ENCODE measurements at regions not wholly inside any gene's neighbourhood (a gene's known extent, or its start where the extent isn't known, plus 50 kb on each side); places are given as distances from the start of the nearest gene placed in this dataset.

GRCh38 chr6:25113436-25113835, 165.7 kb upstream of the CARMIL1 start:
- no peak for TF ChIP-seq CTCF (IDR thresholded peaks at IDR 0.05)
- no peak overlapping the region for H3K4me3 Mint-ChIP-seq
- no peak for DNase-seq
- H3K27me3 Mint-ChIP-seq (ENCODE audit: insufficient read depth), result no peaks in the 10 kb centered on the region
- H3K4me1 Mint-ChIP-seq (ENCODE audit: low read depth), result no peaks in the 10 kb centered on the region
- H3K27ac Mint-ChIP-seq, result no peak overlapping the region
- H3K36me3 Mint-ChIP-seq (ENCODE audit: low read depth), result peaks cover 9% of the 10 kb centered on the region
- H3K9me3 Mint-ChIP-seq, result no peaks in the 10 kb centered on the region

- no peak for TF ChIP-seq CTCF (IDR thresholded peaks at IDR 0.05)
- no peak overlapping the region for H3K27ac Mint-ChIP-seq
- H3K27me3 Mint-ChIP-seq (ENCODE audit: insufficient read depth), result no peaks in the 10 kb centered on the region
- peaks cover 9% of the 10 kb centered on the region; the same call in 1 of the 2 replicates for H3K36me3 Mint-ChIP-seq (ENCODE audit: low read depth)
- H3K9me3 Mint-ChIP-seq, result no peaks in the 10 kb centered on the region
- no peak overlapping the region for H3K4me3 Mint-ChIP-seq
- H3K4me1 Mint-ChIP-seq (ENCODE audit: low read depth), result no peaks in the 10 kb centered on the region
- no peak for DNase-seq
Measured at GRCh38 chr6:25118038-25118437, 161.1 kb upstream of the CARMIL1 start.

GRCh38 chr6:25121186-25121585, 158.0 kb upstream of the CARMIL1 start:
- Mint-ChIP-seq H3K9me3 (no peaks in the 10 kb centered on the region), H3K36me3 (ENCODE audit: low read depth) (no peaks in the 10 kb centered on the region), H3K4me1 (ENCODE audit: low read depth) (no peaks in the 10 kb centered on the region), H3K4me3 (no peak overlapping the region), H3K27me3 (ENCODE audit: insufficient read depth) (no peaks in the 10 kb centered on the region), H3K27ac (no peak overlapping the region)
- no peak for TF ChIP-seq CTCF (IDR thresholded peaks at IDR 0.05)
- no peak for DNase-seq

- no peaks in the 10 kb centered on the region for H3K36me3 Mint-ChIP-seq (ENCODE audit: low read depth)
- H3K4me3 Mint-ChIP-seq, result no peak overlapping the region
- H3K4me1 Mint-ChIP-seq (ENCODE audit: low read depth), result no peaks in the 10 kb centered on the region
- no peaks in the 10 kb centered on the region for H3K9me3 Mint-ChIP-seq
- H3K27ac Mint-ChIP-seq, result no peak overlapping the region
- no peak for TF ChIP-seq CTCF (IDR thresholded peaks at IDR 0.05)
- no peaks in the 10 kb centered on the region for H3K27me3 Mint-ChIP-seq (ENCODE audit: insufficient read depth)
- DNase-seq, result no peak
Measured at GRCh38 chr6:25122001-25122400, 157.2 kb upstream of the CARMIL1 start.

GRCh38 chr6:25122622-25123237, 156.4 kb upstream of the CARMIL1 start:
- Mint-ChIP-seq H3K4me1 (ENCODE audit: low read depth) (no peaks in the 10 kb centered on the region), H3K27me3 (ENCODE audit: insufficient read depth) (no peaks in the 10 kb centered on the region), H3K4me3 (no peak overlapping the region), H3K36me3 (ENCODE audit: low read depth) (no peaks in the 10 kb centered on the region), H3K27ac (no peak overlapping the region), H3K9me3 (no peaks in the 10 kb centered on the region)
- TF ChIP-seq CTCF (IDR thresholded peaks at IDR 0.05), result no peak
- DNase-seq, result no peak
